Coronary artery (tissue), 2 donors: ENCODE measurements at regions not wholly inside any gene's neighbourhood (a gene's known extent, or its start where the extent isn't known, plus 50 kb on each side); places are given as distances from the start of the nearest gene placed in this dataset.

ENCODE experiments used
- DNase-seq: peaks from one replicate; pipeline ENCODE4 v3.0.0-alpha.2; 2017; ENCODE audit warnings: low spot score
- H3K27ac ChIP-seq, 2 donors: fragments of 200-600 bp; sonication (generic); one replicate each; pipeline ENCODE4 v1.5.1; 2016 to 2019
- H3K4me3 ChIP-seq: fragments of 200-600 bp; sonication (generic); 2 replicates; pipeline ENCODE4 v1.5.1; 2016; ENCODE audit warnings: mild to moderate bottlenecking, moderate library complexity
- TF ChIP-seq, protein P1 (sequence below): fragments of 200-600 bp; sonication (generic); IDR thresholded peaks from one replicate; pipeline ENCODE4 v1.5.1; 2019; ENCODE audit warnings: antibody characterized with exemption

DNA sequence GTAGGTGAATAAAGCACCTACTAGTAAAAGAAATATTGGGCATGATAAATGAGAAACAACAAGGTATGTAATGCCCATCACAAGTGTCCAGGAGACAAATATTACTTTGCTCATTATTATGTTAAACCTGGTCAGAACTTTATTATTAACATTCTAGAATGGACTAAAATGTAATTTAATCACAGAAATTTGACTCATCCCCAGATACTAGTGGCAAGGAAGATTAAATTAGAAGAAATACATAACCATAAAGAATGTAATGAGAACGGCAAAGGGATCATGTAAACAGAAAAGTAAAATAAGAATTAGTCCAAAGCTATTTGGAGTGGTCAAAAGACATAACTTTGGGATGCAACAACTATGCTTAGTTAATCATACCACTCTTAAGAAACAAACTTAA, 71.2 kb upstream of the STAC start:
- Histone ChIP-seq H3K27ac (no peak overlapping the region), H3K4me3 (no peak overlapping the region)
- DNase-seq = no peak
- TF ChIP-seq, protein P1, sequence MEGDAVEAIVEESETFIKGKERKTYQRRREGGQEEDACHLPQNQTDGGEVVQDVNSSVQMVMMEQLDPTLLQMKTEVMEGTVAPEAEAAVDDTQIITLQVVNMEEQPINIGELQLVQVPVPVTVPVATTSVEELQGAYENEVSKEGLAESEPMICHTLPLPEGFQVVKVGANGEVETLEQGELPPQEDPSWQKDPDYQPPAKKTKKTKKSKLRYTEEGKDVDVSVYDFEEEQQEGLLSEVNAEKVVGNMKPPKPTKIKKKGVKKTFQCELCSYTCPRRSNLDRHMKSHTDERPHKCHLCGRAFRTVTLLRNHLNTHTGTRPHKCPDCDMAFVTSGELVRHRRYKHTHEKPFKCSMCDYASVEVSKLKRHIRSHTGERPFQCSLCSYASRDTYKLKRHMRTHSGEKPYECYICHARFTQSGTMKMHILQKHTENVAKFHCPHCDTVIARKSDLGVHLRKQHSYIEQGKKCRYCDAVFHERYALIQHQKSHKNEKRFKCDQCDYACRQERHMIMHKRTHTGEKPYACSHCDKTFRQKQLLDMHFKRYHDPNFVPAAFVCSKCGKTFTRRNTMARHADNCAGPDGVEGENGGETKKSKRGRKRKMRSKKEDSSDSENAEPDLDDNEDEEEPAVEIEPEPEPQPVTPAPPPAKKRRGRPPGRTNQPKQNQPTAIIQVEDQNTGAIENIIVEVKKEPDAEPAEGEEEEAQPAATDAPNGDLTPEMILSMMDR = no peak

DNA sequence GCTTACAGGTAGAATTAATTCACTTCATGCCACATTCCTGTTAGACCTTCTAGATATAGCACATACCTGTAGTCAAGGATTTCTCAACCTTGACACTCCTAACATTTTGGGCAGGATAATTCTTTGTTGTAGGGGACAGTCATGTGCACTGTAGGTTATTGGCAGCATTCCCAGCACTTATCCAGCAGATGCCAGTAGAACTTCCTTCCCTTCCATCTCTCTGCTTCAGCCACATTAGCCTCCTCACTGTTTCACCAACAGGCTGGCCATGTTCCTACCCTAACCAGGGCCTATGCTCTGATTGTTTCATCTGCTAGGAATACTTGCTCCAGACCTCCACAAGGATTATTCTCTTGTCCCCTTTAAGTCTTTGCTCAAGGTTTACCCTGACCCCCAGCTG, 68.0 kb upstream of the STAC start:
- TF ChIP-seq, protein P1 = no peak
- H3K27ac ChIP-seq = no peak overlapping the region
- no peak for DNase-seq
- H3K4me3 ChIP-seq = no peak overlapping the region

DNA sequence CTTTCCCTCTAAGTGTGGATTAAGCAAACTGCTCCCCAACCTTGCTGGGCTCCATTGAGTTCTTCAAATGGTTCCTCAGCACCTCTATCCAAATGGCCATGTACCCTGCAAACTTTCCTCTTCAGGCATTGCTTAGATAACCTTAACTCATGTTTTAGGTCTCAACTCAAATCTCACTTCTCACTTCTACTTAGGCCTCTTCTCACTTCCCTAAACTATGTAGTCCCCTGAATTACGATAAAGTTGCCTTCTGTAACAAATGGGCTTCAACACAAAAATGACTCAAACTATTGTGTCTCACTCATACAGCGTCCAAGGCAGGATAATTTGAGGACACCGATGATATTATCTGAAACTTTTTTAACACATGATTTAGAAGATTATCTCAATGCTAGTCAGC, 62.4 kb upstream of the STAC start:
- DNase-seq = no peak
- H3K4me3 ChIP-seq = no peak overlapping the region
- TF ChIP-seq, protein P1 = no peak
- no peak overlapping the region for H3K27ac ChIP-seq

DNA sequence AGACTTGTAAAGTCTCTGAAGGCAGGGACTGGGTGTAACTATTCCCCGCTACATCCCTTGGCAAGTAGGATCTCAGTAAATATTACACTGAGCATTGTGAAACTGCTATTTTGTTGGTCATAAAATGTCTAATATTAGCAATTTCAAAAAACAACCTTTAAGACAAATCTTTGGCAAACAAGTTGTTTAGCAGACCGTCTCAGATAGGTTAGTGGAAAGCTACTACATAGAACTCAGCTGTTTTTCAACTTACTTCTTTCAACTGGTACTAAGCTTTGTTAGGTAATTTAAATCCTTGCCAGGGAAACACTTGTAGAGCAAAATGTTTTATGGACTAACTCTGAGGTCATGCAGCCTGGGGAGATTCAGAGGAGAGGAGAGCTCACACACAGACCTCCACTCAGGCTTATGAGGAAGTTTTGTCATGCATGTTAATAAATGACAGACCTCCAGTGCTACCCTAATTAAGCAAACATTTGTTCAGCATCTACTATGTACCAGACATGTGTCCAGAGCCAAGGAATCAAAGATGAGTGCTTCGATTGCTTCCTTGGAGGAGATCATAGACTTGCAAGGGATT, 61.6 kb upstream of the STAC start:
- no peak overlapping the region for H3K27ac ChIP-seq
- DNase-seq = no peak
- H3K4me3 ChIP-seq = no peak overlapping the region
- TF ChIP-seq, protein P1 = no peak

DNA sequence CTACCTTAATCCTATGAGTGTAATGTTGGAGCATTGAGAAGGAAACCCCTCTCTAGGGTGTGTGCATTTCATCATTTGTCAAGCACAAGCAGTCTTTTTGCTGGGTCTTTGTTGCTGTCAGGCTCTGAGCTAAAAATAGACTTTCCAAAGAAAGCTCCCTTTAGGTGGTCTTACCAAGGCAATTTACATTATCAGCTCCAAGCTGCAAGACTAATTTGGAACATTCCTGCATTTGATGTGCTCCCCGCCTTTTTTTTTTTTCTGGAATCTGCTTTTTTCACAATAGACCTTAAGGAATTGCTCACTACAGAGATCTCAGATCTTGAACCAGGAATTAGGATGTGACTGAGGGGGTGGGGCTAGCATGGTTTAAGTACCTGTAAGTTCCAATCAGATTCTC, 60.6 kb upstream of the STAC start:
- TF ChIP-seq, protein P1 = no peak
- DNase-seq = no peak

More for the DNA sequence above, 60.6 kb upstream of the STAC start:
- no peak overlapping the region for H3K27ac ChIP-seq
- no peak overlapping the region for H3K4me3 ChIP-seq
